ENCODE measurements at regions not wholly inside any gene's neighbourhood (a gene's known extent, or its start where the extent isn't known, plus 50 kb on each side); places are given as distances from the start of the nearest gene placed in this dataset.

- no peak for TF ChIP-seq CTCF (IDR thresholded peaks at IDR 0.05; ENCODE audit: low read depth, low read length)
- TF ChIP-seq POLR2A (IDR thresholded peaks at IDR 0.05; ENCODE audit: extremely low read depth, insufficient read length) = no peak
- no peak for TF ChIP-seq MAX (IDR thresholded peaks at IDR 0.05; ENCODE audit: low read depth, low read length)
- TF ChIP-seq MYC (IDR thresholded peaks at IDR 0.05; ENCODE audit: low read depth, low read length) = no peak
Measured at GRCh38 chr11:122172352-122173073, 56.5 kb upstream of the BLID start.
